SK-N-SH treated with all-trans-retinoic acid at 6 μM for 48 hours (cell line): ENCODE measurements at regions not wholly inside any gene's neighbourhood (a gene's known extent, or its start where the extent isn't known, plus 50 kb on each side); places are given as distances from the start of the nearest gene placed in this dataset.

Experiments
- CSDC2 ChIP-seq: fragments of 250-450 bp; sonication (Bioruptor Pico); IDR thresholded peaks from 2 replicates; pipeline ENCODE4 v1.5.0; 2020; ENCODE audit warnings: mild to moderate bottlenecking, moderate library complexity
- CSRNP3 ChIP-seq: fragments of 250-450 bp; sonication (Bioruptor Pico); IDR thresholded peaks from 2 replicates; pipeline ENCODE4 v1.5.1; 2021; ENCODE audit warnings: mild to moderate bottlenecking, moderate library complexity
- ESRRG ChIP-seq: fragments of 250-450 bp; sonication (Bioruptor Pico); IDR thresholded peaks from 2 replicates; pipeline ENCODE4 v1.6.1; 2021; ENCODE audit warnings: mild to moderate bottlenecking
- ISL1 ChIP-seq: fragments of 250-450 bp; sonication (Bioruptor Pico); IDR thresholded peaks from 2 replicates; pipeline ENCODE4 v2.1.2; 2022; ENCODE audit warnings: mild to moderate bottlenecking, moderate library complexity
- OSR1 ChIP-seq: fragments of 250-450 bp; sonication (Bioruptor Pico); IDR thresholded peaks from 2 replicates; pipeline ENCODE4 v1.8.0; 2022; ENCODE audit warnings: moderate library complexity, mild to moderate bottlenecking, inconsistent platforms
- PATZ1 ChIP-seq: fragments of 250-450 bp; sonication (Bioruptor Pico); IDR thresholded peaks from 2 replicates; pipeline ENCODE4 v1.8.0; 2020; ENCODE audit warnings: mild to moderate bottlenecking, moderate library complexity, borderline replicate concordance
- POU6F1 ChIP-seq: fragments of 250-450 bp; sonication (Bioruptor Pico); IDR thresholded peaks from 2 replicates; pipeline ENCODE4 v1.8.0; 2021; ENCODE audit warnings: low read depth, mild to moderate bottlenecking, moderate library complexity, borderline replicate concordance
- TCF4 ChIP-seq: fragments of 250-450 bp; sonication (Bioruptor Pico); IDR thresholded peaks from 2 replicates; pipeline ENCODE4 v1.8.0; 2021; ENCODE audit warnings: mild to moderate bottlenecking, moderate library complexity, borderline replicate concordance
- TOX ChIP-seq: fragments of 250-450 bp; sonication (Bioruptor Pico); IDR thresholded peaks from 2 replicates; pipeline ENCODE4 v1.8.0; 2021; ENCODE audit warnings: mild to moderate bottlenecking, moderate library complexity, borderline replicate concordance
- ZFP3 ChIP-seq: fragments of 250-450 bp; sonication (Bioruptor Pico); IDR thresholded peaks from 2 replicates; pipeline ENCODE4 v1.5.0; 2020; ENCODE audit warnings: mild to moderate bottlenecking, moderate library complexity
- ZNF8 ChIP-seq: fragments of 450-650 bp; formaldehyde crosslinking; IDR thresholded peaks from 2 replicates; pipeline ENCODE4 v1.5.0; 2020; ENCODE audit warnings: mild to moderate bottlenecking, moderate library complexity

- TF ChIP-seq ZFP3 (CRISPR knock-in tag) (no peak), ZNF8 (CRISPR knock-in tag) (no peak), PATZ1 (CRISPR knock-in tag) (no peak), TOX (CRISPR knock-in tag) (no peak), POU6F1 (CRISPR knock-in tag) (no peak), ESRRG (CRISPR knock-in tag) (no peak), CSRNP3 (CRISPR knock-in tag) (no peak), TCF4 (CRISPR knock-in tag) (no peak), CSDC2 (no peak), OSR1 (CRISPR knock-in tag) (no peak), ISL1 (CRISPR knock-in tag) (no peak)
These were observed 147.8 kb upstream of the MAX start for GRCh38 chr14:65250162-65250495.
